Activated T-cell treated with anti-CD3 and anti-CD28 coated beads, Interleukin-2, amount 50 U/mL, for 48 hours (primary cell): ENCODE measurements at regions not wholly inside any gene's neighbourhood (a gene's known extent, or its start where the extent isn't known, plus 50 kb on each side); places are given as distances from the start of the nearest gene placed in this dataset.
A peak's percentile ranks its signal among the peaks of the same experiment; 100 is the strongest.

ENCODE experiments used
- DNase-seq, 2 experiments: peaks; one replicate each; pipeline ENCODE4 v3.0.0-alpha.2; 2020

- no peak for DNase-seq
Observed at GRCh38 chr17:55580596-55581133, 69.4 kb upstream of the SMIM36 start.

- DNase-seq, result peak; percentile 43 to 49
Observed at GRCh38 chr17:55577687-55578086, 66.4 kb upstream of the SMIM36 start.

- DNase-seq, result peak; percentile 77 to 78
Observed at GRCh38 chr17:55576996-55577586, 65.8 kb upstream of the SMIM36 start.

GRCh38 chr17:55576237-55576995 is 65.2 kb upstream of the SMIM36 start:
- no peak for DNase-seq

- DNase-seq, result no peak
Observed at GRCh38 chr17:55575058-55575636, 63.9 kb upstream of the SMIM36 start.

GRCh38 chr17:55572599-55572998 is 61.3 kb upstream of the SMIM36 start:
- DNase-seq, result no peak

- DNase-seq, result no peak
Observed at GRCh38 chr17:55572139-55572538, 60.9 kb upstream of the SMIM36 start.

- no peak for DNase-seq
Observed at GRCh38 chr17:55571095-55571494, 59.8 kb upstream of the SMIM36 start.

- DNase-seq, result no peak
Observed at GRCh38 chr17:55570391-55570790, 59.1 kb upstream of the SMIM36 start.

GRCh38 chr17:55567240-55568214 is 56.3 kb upstream of the SMIM36 start:
- no peak for DNase-seq

- no peak for DNase-seq
Observed at GRCh38 chr17:55564081-55564480, 52.8 kb upstream of the SMIM36 start.

- DNase-seq, result no peak
Observed at GRCh38 chr17:55563363-55563762, 52.1 kb upstream of the SMIM36 start.

GRCh38 chr17:55561973-55562495 is 50.8 kb upstream of the SMIM36 start:
- DNase-seq, result no peak

GRCh38 chr17:55561316-55561972 is 50.2 kb upstream of the SMIM36 start:
- DNase-seq, result no peak
